Stimulated activated CD8-positive, alpha-beta memory T cell treated with anti-CD3 and anti-CD28 coated beads, Interleukin-7, amount 100 ng/mL, for 4 hours (primary cell): ENCODE measurements at regions not wholly inside any gene's neighbourhood (a gene's known extent, or its start where the extent isn't known, plus 50 kb on each side); places are given as distances from the start of the nearest gene placed in this dataset.

ENCODE experiments used
- DNase-seq, 2 donors: peaks; one replicate each; pipeline ENCODE4 v3.0.0-alpha.2; 2020; ENCODE audit warnings: low read depth in 2 of 2

- no peak for DNase-seq
Measured at GRCh38 chr1:29543586-29543985, 307.3 kb downstream of the PTPRU start.

GRCh38 chr1:29542548-29542947, 306.2 kb downstream of the PTPRU start:
- DNase-seq = no peak

- no peak for DNase-seq
Measured at GRCh38 chr1:29541631-29542030, 305.3 kb downstream of the PTPRU start.

GRCh38 chr1:29540801-29541357, 304.6 kb downstream of the PTPRU start:
- DNase-seq = no peak

- DNase-seq = no peak
Measured at GRCh38 chr1:29539971-29540370, 303.6 kb downstream of the PTPRU start.

GRCh38 chr1:29538586-29538985, 302.3 kb downstream of the PTPRU start:
- no peak for DNase-seq

- no peak for DNase-seq
Measured at GRCh38 chr1:29532751-29533150, 296.4 kb downstream of the PTPRU start.

GRCh38 chr1:29532285-29532684, 296.0 kb downstream of the PTPRU start:
- no peak for DNase-seq

GRCh38 chr1:29531596-29531995, 295.3 kb downstream of the PTPRU start:
- DNase-seq = no peak

GRCh38 chr1:29529677-29530278, 293.5 kb downstream of the PTPRU start:
- no peak for DNase-seq

- no peak for DNase-seq
Measured at GRCh38 chr1:29527314-29528004, 291.1 kb downstream of the PTPRU start.

GRCh38 chr1:29525941-29526340, 289.6 kb downstream of the PTPRU start:
- no peak for DNase-seq

- no peak for DNase-seq
Measured at GRCh38 chr1:29524285-29525065, 288.2 kb downstream of the PTPRU start.

GRCh38 chr1:29523576-29523975, 287.3 kb downstream of the PTPRU start:
- no peak for DNase-seq

- DNase-seq = no peak
Measured at GRCh38 chr1:29523136-29523535, 286.8 kb downstream of the PTPRU start.

- no peak for DNase-seq
Measured at GRCh38 chr1:29521811-29522580, 285.7 kb downstream of the PTPRU start.

GRCh38 chr1:29521438-29521715, 285.1 kb downstream of the PTPRU start:
- DNase-seq = no peak

- DNase-seq = no peak
Measured at GRCh38 chr1:29520571-29521437, 284.5 kb downstream of the PTPRU start.

- DNase-seq = no peak
Measured at GRCh38 chr1:29519788-29520110, 283.4 kb downstream of the PTPRU start.

- DNase-seq = no peak
Measured at GRCh38 chr1:29519108-29519787, 282.9 kb downstream of the PTPRU start.
